OCI-LY7 (cell line): ENCODE measurements at regions not wholly inside any gene's neighbourhood (a gene's known extent, or its start where the extent isn't known, plus 50 kb on each side); places are given as distances from the start of the nearest gene placed in this dataset.
"Not testable (repeated sequence)": the region's sequence is repeated elsewhere in the genome, so short reads cannot be mapped to it uniquely, and the experiment has no call there.

Experiments
- EZH2phosphoT487 ChIP-seq: fragments of 200-600 bp; sonication (generic); IDR thresholded peaks from 2 replicates; pipeline ENCODE4 v1.6.1; 2018; ENCODE audit warnings: low read depth, borderline replicate concordance, mild to moderate bottlenecking, mixed run types, antibody characterized with exemption, low read length, moderate library complexity, mixed read lengths
- TF ChIP-seq, protein P1 (sequence below): fragments of 200-600 bp; sonication (generic); conservative IDR thresholded peaks from 2 replicates; pipeline ENCODE4 v1.5.1; 2014; ENCODE audit warnings: mild to moderate bottlenecking, antibody characterized with exemption, low read length, moderate library complexity, mixed read lengths

GRCh38 chr9:64368644-64368942, 916.4 kb downstream of the FOXD4L5 start:
- TF ChIP-seq, protein P1, sequence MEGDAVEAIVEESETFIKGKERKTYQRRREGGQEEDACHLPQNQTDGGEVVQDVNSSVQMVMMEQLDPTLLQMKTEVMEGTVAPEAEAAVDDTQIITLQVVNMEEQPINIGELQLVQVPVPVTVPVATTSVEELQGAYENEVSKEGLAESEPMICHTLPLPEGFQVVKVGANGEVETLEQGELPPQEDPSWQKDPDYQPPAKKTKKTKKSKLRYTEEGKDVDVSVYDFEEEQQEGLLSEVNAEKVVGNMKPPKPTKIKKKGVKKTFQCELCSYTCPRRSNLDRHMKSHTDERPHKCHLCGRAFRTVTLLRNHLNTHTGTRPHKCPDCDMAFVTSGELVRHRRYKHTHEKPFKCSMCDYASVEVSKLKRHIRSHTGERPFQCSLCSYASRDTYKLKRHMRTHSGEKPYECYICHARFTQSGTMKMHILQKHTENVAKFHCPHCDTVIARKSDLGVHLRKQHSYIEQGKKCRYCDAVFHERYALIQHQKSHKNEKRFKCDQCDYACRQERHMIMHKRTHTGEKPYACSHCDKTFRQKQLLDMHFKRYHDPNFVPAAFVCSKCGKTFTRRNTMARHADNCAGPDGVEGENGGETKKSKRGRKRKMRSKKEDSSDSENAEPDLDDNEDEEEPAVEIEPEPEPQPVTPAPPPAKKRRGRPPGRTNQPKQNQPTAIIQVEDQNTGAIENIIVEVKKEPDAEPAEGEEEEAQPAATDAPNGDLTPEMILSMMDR = not testable (repeated sequence)
- not testable (repeated sequence) for TF ChIP-seq EZH2phosphoT487
